ENCODE measurements at regions not wholly inside any gene's neighbourhood (a gene's known extent, or its start where the extent isn't known, plus 50 kb on each side); places are given as distances from the start of the nearest gene placed in this dataset.

DNA sequence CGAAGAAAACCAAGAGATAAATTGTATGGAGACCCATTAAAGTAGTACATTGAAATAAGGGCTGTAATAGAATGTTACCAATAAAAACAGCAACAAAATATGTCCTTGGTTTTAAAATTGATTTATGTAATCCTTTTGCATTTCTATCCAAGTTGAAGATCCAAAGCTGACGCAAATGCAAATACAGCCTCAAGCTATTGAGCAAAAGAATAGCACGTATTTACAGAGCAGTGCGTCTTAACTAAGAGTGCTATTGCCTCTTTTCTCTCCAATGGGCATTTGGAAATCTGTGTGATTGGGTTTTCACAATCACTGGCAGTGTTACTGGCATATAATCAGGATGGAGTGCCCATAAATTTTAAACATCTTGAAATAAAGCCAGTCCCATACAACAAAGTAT, 417.4 kb downstream of the TLL1 start:
- Mint-ChIP-seq H3K9me3 (no peaks in the 10 kb centered on the region), H3K4me3 (no peak overlapping the region), H3K27me3 (no peaks in the 10 kb centered on the region), H3K36me3 (no peaks in the 10 kb centered on the region), H3K4me1 (no peaks in the 10 kb centered on the region), H3K27ac (no peak overlapping the region)
- CTCF ChIA-PET = no interaction called here
- DNase-seq = no peak

DNA sequence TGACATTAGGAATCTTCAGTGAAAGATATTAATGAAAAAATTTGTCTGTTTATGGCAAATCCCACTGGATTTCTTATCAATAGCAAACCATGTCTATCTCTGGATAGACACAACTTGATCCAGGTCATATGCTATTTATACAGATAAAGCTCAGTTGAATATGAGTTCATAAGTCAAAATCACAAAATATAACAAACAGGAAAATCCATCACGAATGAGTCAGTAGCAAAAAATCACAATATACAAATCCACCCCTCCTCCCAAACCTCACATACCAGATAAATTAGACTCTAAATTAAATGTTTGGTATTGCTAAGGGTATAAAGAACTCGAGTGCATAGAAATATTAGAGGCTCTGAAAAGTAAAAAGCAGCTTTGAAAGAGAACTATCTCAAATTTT, 420.5 kb downstream of the TLL1 start:
- Mint-ChIP-seq H3K4me3 (no peak overlapping the region), H3K36me3 (no peaks in the 10 kb centered on the region), H3K4me1 (no peaks in the 10 kb centered on the region), H3K27ac (no peak overlapping the region), H3K9me3 (no peaks in the 10 kb centered on the region), H3K27me3 (no peaks in the 10 kb centered on the region)
- no peak for DNase-seq
- CTCF ChIA-PET = no interaction called here

GRCh38 chr4:166301266-166301665, 428.2 kb downstream of the TLL1 start:
- H3K27ac Mint-ChIP-seq = no peak overlapping the region

GRCh38 chr4:166308647-166309046, 435.6 kb downstream of the TLL1 start:
- Mint-ChIP-seq H3K9me3 (peaks cover 7% of the 10 kb centered on the region), H3K4me3 (no peak overlapping the region), H3K27ac (no peak overlapping the region), H3K4me1 (no peaks in the 10 kb centered on the region), H3K36me3 (no peaks in the 10 kb centered on the region), H3K27me3 (no peaks in the 10 kb centered on the region)
- no peak for DNase-seq
- CTCF ChIA-PET = no interaction called here

More at GRCh38 chr4:166301266-166301665, 428.2 kb downstream of the TLL1 start:
- Mint-ChIP-seq H3K4me3 (no peak overlapping the region), H3K9me3 (peaks cover 9% of the 10 kb centered on the region), H3K36me3 (no peaks in the 10 kb centered on the region), H3K27me3 (no peaks in the 10 kb centered on the region), H3K4me1 (no peaks in the 10 kb centered on the region)
- CTCF ChIA-PET = no interaction called here
- DNase-seq = no peak

DNA sequence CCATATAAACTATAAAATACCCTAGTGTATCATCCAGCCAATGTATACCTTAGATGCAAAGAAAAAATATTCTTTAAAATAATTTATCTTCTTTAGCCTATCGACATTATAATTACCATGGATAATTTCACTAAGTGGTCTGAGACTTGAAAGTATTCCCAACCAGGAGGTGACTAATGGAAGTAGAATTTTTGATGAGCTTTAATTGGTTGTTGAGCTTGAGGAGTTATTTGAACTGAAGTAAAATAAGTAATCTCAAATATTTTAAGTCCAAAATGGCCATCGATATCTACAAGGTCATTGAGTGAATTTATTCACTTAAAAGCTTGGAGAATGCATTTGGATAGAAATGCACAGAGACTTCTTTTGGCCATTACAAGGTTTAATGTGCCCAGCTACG, 436.2 kb downstream of the TLL1 start:
- Mint-ChIP-seq H3K27ac (no peak overlapping the region), H3K4me1 (no peaks in the 10 kb centered on the region), H3K9me3 (peaks cover 6% of the 10 kb centered on the region), H3K4me3 (no peak overlapping the region), H3K36me3 (no peaks in the 10 kb centered on the region), H3K27me3 (no peaks in the 10 kb centered on the region)
- DNase-seq = no peak
- CTCF ChIA-PET = no interaction called here

GRCh38 chr4:166311169-166311568, 438.1 kb downstream of the TLL1 start:
- CTCF ChIA-PET = no interaction called here
- DNase-seq = no peak
- H3K36me3 Mint-ChIP-seq = no peaks in the 10 kb centered on the region
- no peaks in the 10 kb centered on the region for H3K9me3 Mint-ChIP-seq
- H3K4me1 Mint-ChIP-seq = no peaks in the 10 kb centered on the region
- H3K4me3 Mint-ChIP-seq = no peak overlapping the region
- no peaks in the 10 kb centered on the region for H3K27me3 Mint-ChIP-seq
- H3K27ac Mint-ChIP-seq = no peak overlapping the region

GRCh38 chr4:166312166-166312565, 439.1 kb downstream of the TLL1 start:
- CTCF ChIA-PET = no interaction called here
- Mint-ChIP-seq H3K4me1 (no peaks in the 10 kb centered on the region), H3K9me3 (no peaks in the 10 kb centered on the region), H3K27me3 (no peaks in the 10 kb centered on the region), H3K27ac (no peak overlapping the region), H3K36me3 (no peaks in the 10 kb centered on the region), H3K4me3 (no peak overlapping the region)
- no peak for DNase-seq

DNA sequence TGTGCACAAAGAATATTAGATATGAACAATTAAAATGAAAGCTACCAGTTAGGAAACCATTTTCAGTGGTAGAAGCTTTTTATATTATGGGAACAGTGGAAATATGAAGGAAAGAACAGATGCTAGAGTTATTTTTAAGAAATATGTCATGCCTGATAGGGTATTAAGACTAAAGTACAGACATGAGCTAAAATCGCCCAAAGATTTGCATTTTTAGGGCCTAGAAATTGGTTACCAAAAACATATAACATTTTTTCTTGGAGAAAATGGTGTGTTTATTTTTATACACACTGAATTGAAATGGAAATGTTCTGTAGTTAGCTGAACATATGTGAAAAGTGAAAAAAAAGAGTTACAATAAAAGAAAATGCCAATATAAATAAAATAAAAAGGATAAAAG, 441.9 kb downstream of the TLL1 start:
- Mint-ChIP-seq H3K4me3 (no peak overlapping the region), H3K27me3 (no peaks in the 10 kb centered on the region), H3K4me1 (no peaks in the 10 kb centered on the region), H3K27ac (no peak overlapping the region), H3K9me3 (no peaks in the 10 kb centered on the region), H3K36me3 (no peaks in the 10 kb centered on the region)
- CTCF ChIA-PET = no interaction called here
- no peak for DNase-seq

GRCh38 chr4:166315721-166316467, 442.9 kb downstream of the TLL1 start:
- DNase-seq = no peak
- CTCF ChIA-PET = no interaction called here
- Mint-ChIP-seq H3K36me3 (no peaks in the 10 kb centered on the region), H3K27me3 (no peaks in the 10 kb centered on the region), H3K9me3 (no peaks in the 10 kb centered on the region), H3K4me3 (no peak overlapping the region), H3K4me1 (no peaks in the 10 kb centered on the region), H3K27ac (no peak overlapping the region)

DNA sequence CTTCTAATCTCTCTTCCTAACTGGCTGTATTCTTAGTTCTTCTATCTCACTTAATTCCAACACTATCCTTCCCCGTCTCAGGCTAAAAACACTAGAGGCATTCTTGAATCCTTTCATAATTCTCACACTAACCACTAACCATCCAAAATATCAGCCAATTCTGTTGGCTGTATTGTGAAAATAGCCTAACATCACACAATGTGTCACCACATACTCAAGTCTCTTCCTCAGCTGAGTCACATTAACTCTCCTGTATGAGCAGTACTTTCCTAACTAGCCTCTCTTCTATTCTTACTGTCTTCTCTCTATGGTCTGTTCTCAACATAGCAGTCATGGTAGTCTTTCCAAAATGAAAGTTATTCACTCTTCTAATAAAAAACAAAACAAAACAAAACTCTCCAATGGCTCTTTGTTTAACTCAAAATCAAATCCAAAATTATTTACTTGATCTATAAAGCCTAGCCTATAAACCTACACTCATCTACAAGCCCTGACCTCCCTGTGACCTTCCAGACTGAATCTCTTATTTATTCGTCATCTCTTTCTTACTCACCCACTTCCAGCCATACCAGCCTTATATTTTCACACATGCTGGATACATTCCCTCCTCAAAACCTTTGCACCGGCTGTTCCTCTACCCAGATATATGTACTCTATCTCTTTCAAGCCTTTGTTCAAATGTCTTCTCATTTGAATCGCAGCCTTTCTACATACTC, 445.9 kb downstream of the TLL1 start:
- H3K36me3 Mint-ChIP-seq = no peaks in the 10 kb centered on the region
- no peaks in the 10 kb centered on the region for H3K4me1 Mint-ChIP-seq
- CTCF ChIA-PET = no interaction called here
- H3K27ac Mint-ChIP-seq = no peak overlapping the region
- H3K9me3 Mint-ChIP-seq = no peaks in the 10 kb centered on the region
- DNase-seq = no peak
- no peak overlapping the region for H3K4me3 Mint-ChIP-seq
- no peaks in the 10 kb centered on the region for H3K27me3 Mint-ChIP-seq

DNA sequence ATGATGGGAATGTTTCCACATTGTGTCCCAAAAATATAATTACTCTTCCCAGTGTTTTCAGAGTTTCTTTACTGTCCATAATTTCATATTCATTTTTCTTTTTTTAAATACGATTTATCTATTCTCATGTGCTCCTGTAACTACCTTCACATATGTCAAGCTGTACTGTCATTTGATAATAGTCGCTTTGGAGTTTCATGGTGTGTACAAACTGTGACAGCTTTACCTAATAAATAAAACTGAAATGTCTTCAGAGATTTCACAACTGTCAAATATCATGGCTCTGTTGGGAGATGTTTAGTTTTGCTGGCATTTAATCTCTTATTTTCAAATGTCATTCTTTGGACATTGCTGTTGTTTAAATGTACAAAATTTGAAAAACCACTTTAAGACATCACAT, 450.2 kb downstream of the TLL1 start:
- Mint-ChIP-seq H3K4me3 (no peak overlapping the region), H3K27ac (no peak overlapping the region), H3K9me3 (no peaks in the 10 kb centered on the region), H3K36me3 (no peaks in the 10 kb centered on the region), H3K4me1 (no peaks in the 10 kb centered on the region), H3K27me3 (no peaks in the 10 kb centered on the region)
- CTCF ChIA-PET = no interaction called here
- DNase-seq = no peak

GRCh38 chr4:166324321-166324720, 451.3 kb downstream of the TLL1 start:
- Mint-ChIP-seq H3K4me1 (no peaks in the 10 kb centered on the region), H3K4me3 (no peak overlapping the region), H3K27ac (no peak overlapping the region), H3K27me3 (no peaks in the 10 kb centered on the region), H3K9me3 (no peaks in the 10 kb centered on the region), H3K36me3 (no peaks in the 10 kb centered on the region)
- no peak for DNase-seq
- CTCF ChIA-PET = interaction anchor here (0.5 kb wide), 1 partner anchor 11 kb away, joined by 3 read pairs; no protein-coding TSS in a partner anchor

DNA sequence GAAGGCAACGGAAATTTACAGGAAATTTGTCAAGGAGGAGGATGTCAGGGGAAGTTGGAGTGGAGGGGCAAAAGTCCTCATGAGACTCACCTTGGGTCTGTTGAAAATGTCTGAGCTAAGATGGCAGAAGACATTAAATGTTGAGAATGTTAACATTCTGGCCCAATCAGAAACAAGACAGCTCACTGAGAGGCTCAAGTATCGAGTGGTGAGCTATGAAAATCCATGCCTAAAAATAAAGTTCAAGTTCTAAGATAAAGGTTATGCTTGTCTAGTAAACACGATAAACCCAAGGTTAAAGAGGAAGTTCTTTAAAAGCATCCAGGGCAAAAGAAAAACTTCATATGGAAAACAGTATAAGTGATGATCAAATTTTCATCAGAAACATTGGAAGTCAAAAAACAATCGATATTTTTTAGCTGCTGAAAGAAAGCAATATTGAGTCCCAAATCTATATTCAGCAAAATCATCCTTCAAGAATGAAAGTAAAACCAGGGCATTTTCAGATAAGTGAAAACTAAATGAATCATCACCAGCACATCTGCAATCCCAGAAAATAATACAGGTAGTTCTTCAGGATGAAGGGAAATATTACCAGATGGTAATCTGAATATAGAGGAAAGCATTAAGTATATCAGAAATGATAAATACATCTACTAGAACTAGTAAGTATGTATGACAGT, 462.4 kb downstream of the TLL1 start:
- no peak overlapping the region for H3K4me3 Mint-ChIP-seq
- H3K36me3 Mint-ChIP-seq = no peaks in the 10 kb centered on the region
- DNase-seq = no peak

DNA sequence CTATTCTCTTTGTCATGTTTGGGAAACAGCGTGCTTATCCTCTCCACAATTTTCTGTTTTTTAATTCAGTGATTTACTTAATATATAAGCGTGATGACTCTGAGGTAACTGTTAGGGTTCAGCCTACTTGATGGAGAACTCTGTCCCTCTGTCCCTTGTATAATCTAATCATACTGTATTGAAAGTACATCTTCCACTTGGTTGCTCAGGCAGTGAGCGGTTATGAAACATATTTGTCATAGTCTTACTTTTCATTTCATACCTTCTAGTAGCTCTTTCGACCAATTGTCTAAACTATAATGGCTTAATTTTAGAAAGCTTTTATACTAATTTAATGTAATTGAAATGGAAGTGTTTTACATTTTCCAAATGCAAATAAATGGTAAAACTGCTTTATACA, 469.0 kb downstream of the TLL1 start:
- no peaks in the 10 kb centered on the region for H3K36me3 Mint-ChIP-seq
- H3K27ac Mint-ChIP-seq = no peak overlapping the region
- H3K27me3 Mint-ChIP-seq = no peaks in the 10 kb centered on the region
- CTCF ChIA-PET = no interaction called here
- no peaks in the 10 kb centered on the region for H3K9me3 Mint-ChIP-seq
- H3K4me1 Mint-ChIP-seq = no peaks in the 10 kb centered on the region
- H3K4me3 Mint-ChIP-seq = no peak overlapping the region
- DNase-seq = no peak

More for the DNA sequence above, 462.4 kb downstream of the TLL1 start:
- Mint-ChIP-seq H3K27ac (no peak overlapping the region), H3K4me1 (no peaks in the 10 kb centered on the region), H3K27me3 (no peaks in the 10 kb centered on the region), H3K9me3 (peaks cover 13% of the 10 kb centered on the region)
- CTCF ChIA-PET = interaction anchor here (0.7 kb wide), 1 partner anchor 12 kb away, joined by 3 read pairs; no protein-coding TSS in a partner anchor

- H3K27me3 Mint-ChIP-seq = no peaks in the 10 kb centered on the region
- CTCF ChIA-PET = no interaction called here
- no peaks in the 10 kb centered on the region for H3K9me3 Mint-ChIP-seq
These were observed 490.2 kb downstream of the TLL1 start for GRCh38 chr4:166363198-166363597.

More at GRCh38 chr4:166363198-166363597, 490.2 kb downstream of the TLL1 start:
- Mint-ChIP-seq H3K4me1 (no peaks in the 10 kb centered on the region), H3K4me3 (no peak overlapping the region), H3K36me3 (no peaks in the 10 kb centered on the region), H3K27ac (no peak overlapping the region)
- no peak for DNase-seq
